Keratinocyte (primary cell): ENCODE measurements at regions not wholly inside any gene's neighbourhood (a gene's known extent, or its start where the extent isn't known, plus 50 kb on each side); places are given as distances from the start of the nearest gene placed in this dataset.

Experiments used
- EZH2 ChIP-seq: IDR thresholded peaks from one replicate; pipeline ENCODE4 v1.6.1; 2012; ENCODE audit warnings: inconsistent platforms, mild to moderate bottlenecking, low read length, moderate library complexity
- TF ChIP-seq, protein P1 (sequence below), 3 experiments: IDR thresholded peaks in 1 of 3; conservative IDR thresholded peaks in 1 of 3; optimal IDR thresholded peaks in 1 of 3; 2 replicates in 2 of 3; 3 replicates in 1 of 3; pipeline versions ENCODE3 to v1.5.1; 2011; ENCODE audit warnings: low read length in 3 of 3, mild to moderate bottlenecking in 3 of 3, moderate library complexity in 2 of 3, control low read depth in 1 of 3, inconsistent platforms in 1 of 3; ENCODE audit not compliant: insufficient read depth in 2 of 3; ENCODE audit errors: extremely low read depth in 1 of 3

GRCh38 chr1:194133152-194133551 lies 946.7 kb upstream of the B3GALT2 start:
- TF ChIP-seq, protein P1, sequence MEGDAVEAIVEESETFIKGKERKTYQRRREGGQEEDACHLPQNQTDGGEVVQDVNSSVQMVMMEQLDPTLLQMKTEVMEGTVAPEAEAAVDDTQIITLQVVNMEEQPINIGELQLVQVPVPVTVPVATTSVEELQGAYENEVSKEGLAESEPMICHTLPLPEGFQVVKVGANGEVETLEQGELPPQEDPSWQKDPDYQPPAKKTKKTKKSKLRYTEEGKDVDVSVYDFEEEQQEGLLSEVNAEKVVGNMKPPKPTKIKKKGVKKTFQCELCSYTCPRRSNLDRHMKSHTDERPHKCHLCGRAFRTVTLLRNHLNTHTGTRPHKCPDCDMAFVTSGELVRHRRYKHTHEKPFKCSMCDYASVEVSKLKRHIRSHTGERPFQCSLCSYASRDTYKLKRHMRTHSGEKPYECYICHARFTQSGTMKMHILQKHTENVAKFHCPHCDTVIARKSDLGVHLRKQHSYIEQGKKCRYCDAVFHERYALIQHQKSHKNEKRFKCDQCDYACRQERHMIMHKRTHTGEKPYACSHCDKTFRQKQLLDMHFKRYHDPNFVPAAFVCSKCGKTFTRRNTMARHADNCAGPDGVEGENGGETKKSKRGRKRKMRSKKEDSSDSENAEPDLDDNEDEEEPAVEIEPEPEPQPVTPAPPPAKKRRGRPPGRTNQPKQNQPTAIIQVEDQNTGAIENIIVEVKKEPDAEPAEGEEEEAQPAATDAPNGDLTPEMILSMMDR (optimal IDR thresholded peaks at IDR 0.05 in 1 of 3, IDR thresholded peaks at IDR 0.05 in 1 of 3, conservative IDR thresholded peaks at IDR 0.05 in 1 of 3; ENCODE audit: extremely low read depth in 1 of 3, insufficient read depth in 2 of 3, low read length in 3 of 3), result no peak
- no peak for TF ChIP-seq EZH2
